ENCODE measurements at regions not wholly inside any gene's neighbourhood (a gene's known extent, or its start where the extent isn't known, plus 50 kb on each side); places are given as distances from the start of the nearest gene placed in this dataset.

GRCh38 chr9:105046907-105047741 lies 119.2 kb upstream of the ABCA1 start:
- intact Hi-C loops (cut with micrococcal nuclease; ENCODE audit: unreplicated experiment) (no loop called here), in situ Hi-C loops (cut with HindIII; ENCODE audit: low pct_unique_long_range_greater_than_20kb, low sequenced_read_pairs) (no loop called here)
- ATAC-seq = no peak
- no peak for TF ChIP-seq POLR2AphosphoS5 (IDR thresholded peaks at IDR 0.05; ENCODE audit: low read depth, low read length)
- TF ChIP-seq SIN3A (IDR thresholded peaks at IDR 0.05; ENCODE audit: borderline replicate concordance, insufficient read depth, low read depth, low read length) = no peak
- TF ChIP-seq, protein P1, sequence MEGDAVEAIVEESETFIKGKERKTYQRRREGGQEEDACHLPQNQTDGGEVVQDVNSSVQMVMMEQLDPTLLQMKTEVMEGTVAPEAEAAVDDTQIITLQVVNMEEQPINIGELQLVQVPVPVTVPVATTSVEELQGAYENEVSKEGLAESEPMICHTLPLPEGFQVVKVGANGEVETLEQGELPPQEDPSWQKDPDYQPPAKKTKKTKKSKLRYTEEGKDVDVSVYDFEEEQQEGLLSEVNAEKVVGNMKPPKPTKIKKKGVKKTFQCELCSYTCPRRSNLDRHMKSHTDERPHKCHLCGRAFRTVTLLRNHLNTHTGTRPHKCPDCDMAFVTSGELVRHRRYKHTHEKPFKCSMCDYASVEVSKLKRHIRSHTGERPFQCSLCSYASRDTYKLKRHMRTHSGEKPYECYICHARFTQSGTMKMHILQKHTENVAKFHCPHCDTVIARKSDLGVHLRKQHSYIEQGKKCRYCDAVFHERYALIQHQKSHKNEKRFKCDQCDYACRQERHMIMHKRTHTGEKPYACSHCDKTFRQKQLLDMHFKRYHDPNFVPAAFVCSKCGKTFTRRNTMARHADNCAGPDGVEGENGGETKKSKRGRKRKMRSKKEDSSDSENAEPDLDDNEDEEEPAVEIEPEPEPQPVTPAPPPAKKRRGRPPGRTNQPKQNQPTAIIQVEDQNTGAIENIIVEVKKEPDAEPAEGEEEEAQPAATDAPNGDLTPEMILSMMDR (IDR thresholded peaks at IDR 0.05) = no peak
- no peak for TF ChIP-seq REST (IDR thresholded peaks at IDR 0.05; ENCODE audit: insufficient read depth in 1 of 2, low read depth in 2 of 2, low read length in 1 of 2)
- TF ChIP-seq TCF7L2 (IDR thresholded peaks at IDR 0.05; ENCODE audit: low read depth, low read length) = no peak
- no peak overlapping the region for H3K27ac ChIP-seq (ENCODE audit: low read length)
- no peak overlapping the region for H3K4me3 ChIP-seq (ENCODE audit: low read depth in 2 of 2, low read length in 2 of 2)
- ChIA-PET CTCF (no interaction called here), POLR2A (no interaction called here)
- no peaks in the 10 kb centered on the region for H3K4me1 ChIP-seq (ENCODE audit: control insufficient read depth, insufficient read depth, low read length)
- DNase-seq (ENCODE audit: low read depth, low spot score) = no peak
- no peaks in the 10 kb centered on the region for H3K9me3 ChIP-seq (ENCODE audit: control insufficient read depth, insufficient read depth, low read depth, low read length)
- H3K27me3 ChIP-seq (ENCODE audit: control insufficient read depth, insufficient read depth, low read length) = no peaks in the 10 kb centered on the region
- H3K36me3 ChIP-seq (ENCODE audit: control insufficient read depth, insufficient read depth, low read length) = no peaks in the 10 kb centered on the region
- no TSS peak for BruUV-seq (replicated peaks)

- H3K36me3 ChIP-seq (ENCODE audit: control insufficient read depth, insufficient read depth, low read length) = no peaks in the 10 kb centered on the region
- intact Hi-C loops (cut with micrococcal nuclease; ENCODE audit: unreplicated experiment) = no loop called here
- no peak for TF ChIP-seq POLR2AphosphoS5 (IDR thresholded peaks at IDR 0.05; ENCODE audit: low read depth, low read length)
- no peaks in the 10 kb centered on the region for H3K9me3 ChIP-seq (ENCODE audit: control insufficient read depth, insufficient read depth, low read depth, low read length)
- ChIA-PET POLR2A (no interaction called here), CTCF (no interaction called here)
- H3K4me3 ChIP-seq (ENCODE audit: low read depth in 2 of 2, low read length in 2 of 2) = no peak overlapping the region
- in situ Hi-C loops (cut with HindIII; ENCODE audit: low pct_unique_long_range_greater_than_20kb, low sequenced_read_pairs) = no loop called here
- H3K27ac ChIP-seq (ENCODE audit: low read length) = no peak overlapping the region
- no peaks in the 10 kb centered on the region for H3K4me1 ChIP-seq (ENCODE audit: control insufficient read depth, insufficient read depth, low read length)
- ATAC-seq (no peak), DNase-seq (ENCODE audit: low read depth, low spot score) (no peak)
- no peaks in the 10 kb centered on the region for H3K27me3 ChIP-seq (ENCODE audit: control insufficient read depth, insufficient read depth, low read length)
- BruUV-seq (replicated peaks) = no TSS peak
These were observed 119.7 kb upstream of the ABCA1 start for GRCh38 chr9:105047742-105048041.

DNA sequence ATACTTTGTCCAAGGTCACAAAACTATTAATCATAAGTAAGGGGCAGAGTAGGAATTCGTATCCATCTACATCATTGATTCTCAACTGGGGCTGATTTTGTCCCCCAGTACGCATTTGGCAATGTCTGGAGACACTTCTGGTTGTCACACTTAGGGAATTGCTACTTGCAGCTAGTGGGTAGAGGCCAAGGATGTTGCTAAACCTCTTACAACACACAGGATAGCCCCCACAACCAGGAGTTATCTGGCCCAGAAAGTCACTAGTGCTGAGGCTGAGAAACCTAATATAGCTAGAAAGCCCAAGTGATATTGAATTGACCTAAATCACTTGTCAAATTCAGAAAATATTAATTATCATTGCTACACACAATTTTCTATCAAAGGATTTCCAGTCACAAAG lies 120.4 kb upstream of the ABCA1 start:
- in situ Hi-C loops (cut with HindIII; ENCODE audit: low pct_unique_long_range_greater_than_20kb, low sequenced_read_pairs) = no loop called here
- ChIA-PET POLR2A (no interaction called here), CTCF (no interaction called here)
- DNase-seq (ENCODE audit: low read depth, low spot score) (no peak), ATAC-seq (no peak)
- H3K4me1 ChIP-seq (ENCODE audit: control insufficient read depth, insufficient read depth, low read length) = no peaks in the 10 kb centered on the region
- no peak overlapping the region for H3K27ac ChIP-seq (ENCODE audit: low read length)
- BruUV-seq (replicated peaks) = no TSS peak
- TF ChIP-seq POLR2AphosphoS5 (IDR thresholded peaks at IDR 0.05; ENCODE audit: low read depth, low read length) (no peak), SIN3A (IDR thresholded peaks at IDR 0.05; ENCODE audit: borderline replicate concordance, insufficient read depth, low read depth, low read length) (no peak), TCF7L2 (IDR thresholded peaks at IDR 0.05; ENCODE audit: low read depth, low read length) (no peak), REST (IDR thresholded peaks at IDR 0.05; ENCODE audit: insufficient read depth in 1 of 2, low read depth in 2 of 2, low read length in 1 of 2) (no peak)
- TF ChIP-seq, protein P1 (IDR thresholded peaks at IDR 0.05) = no peak
- H3K9me3 ChIP-seq (ENCODE audit: control insufficient read depth, insufficient read depth, low read depth, low read length) = no peaks in the 10 kb centered on the region
- intact Hi-C loops (cut with micrococcal nuclease; ENCODE audit: unreplicated experiment) = no loop called here
- H3K4me3 ChIP-seq (ENCODE audit: low read depth in 2 of 2, low read length in 2 of 2) = no peak overlapping the region
- no peaks in the 10 kb centered on the region for H3K27me3 ChIP-seq (ENCODE audit: control insufficient read depth, insufficient read depth, low read length)
- H3K36me3 ChIP-seq (ENCODE audit: control insufficient read depth, insufficient read depth, low read length) = no peaks in the 10 kb centered on the region
